GM12875 (cell line): ENCODE measurements at regions not wholly inside any gene's neighbourhood (a gene's known extent, or its start where the extent isn't known, plus 50 kb on each side); places are given as distances from the start of the nearest gene placed in this dataset.
"Not testable (repeated sequence)": the region's sequence is repeated elsewhere in the genome, so short reads cannot be mapped to it uniquely, and the experiment has no call there.

Source experiments
- H3K4me3 ChIP-seq: one replicate; pipeline ENCODE4 v1.5.1; 2011; ENCODE audit warnings: low read depth, low read length, control low read depth
- CTCF ChIP-seq: IDR thresholded peaks from 2 replicates; pipeline ENCODE4 v1.5.1; 2011; ENCODE audit warnings: low read depth, mild to moderate bottlenecking, control low read depth, inconsistent platforms, low read length, moderate library complexity, borderline replicate concordance; ENCODE audit not compliant: insufficient read depth

DNA sequence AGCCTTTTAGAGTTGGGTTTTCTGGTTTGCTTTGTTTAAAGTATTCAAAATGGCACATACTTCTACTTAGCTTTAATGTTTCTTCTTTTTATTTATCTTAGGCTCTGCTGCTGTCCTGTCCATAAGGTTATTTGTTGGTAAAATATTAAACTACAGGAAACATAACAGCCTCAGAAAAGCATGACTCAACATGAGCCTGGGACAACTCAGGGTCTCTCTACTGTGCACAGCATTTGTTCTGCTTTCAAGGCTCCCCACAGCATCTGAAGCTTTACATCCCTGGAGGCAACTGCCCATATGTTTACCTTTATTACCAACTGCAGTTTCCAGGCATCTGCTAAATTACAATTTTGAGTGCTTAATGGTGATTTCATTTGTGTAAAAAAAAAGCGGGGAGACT is 954.2 kb upstream of the FBXO33 start:
- no peak overlapping the region for H3K4me3 ChIP-seq
- TF ChIP-seq CTCF = no peak

DNA sequence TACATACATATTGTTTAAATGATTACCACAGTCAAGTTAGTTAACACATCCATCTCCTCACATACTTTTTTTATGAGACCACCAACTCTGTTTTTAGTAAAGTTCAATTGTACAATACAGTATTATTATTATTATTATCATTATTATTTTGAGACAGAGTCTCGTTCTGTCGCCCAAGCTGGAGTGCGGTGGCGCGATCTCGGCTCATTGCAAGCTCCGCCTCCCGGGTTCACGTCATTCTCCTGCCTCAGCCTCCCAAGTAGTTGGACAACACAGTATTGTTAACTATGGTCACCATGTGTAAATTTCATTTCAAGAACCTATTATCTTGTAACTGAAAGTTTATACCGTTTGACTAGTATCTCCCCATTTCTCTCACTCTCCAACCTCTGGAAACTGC is 942.0 kb upstream of the FBXO33 start:
- no peak overlapping the region for H3K4me3 ChIP-seq
- TF ChIP-seq CTCF = no peak

GRCh38 chr14:40371011-40371410 is 938.8 kb upstream of the FBXO33 start:
- TF ChIP-seq CTCF = no peak
- no peak overlapping the region for H3K4me3 ChIP-seq

DNA sequence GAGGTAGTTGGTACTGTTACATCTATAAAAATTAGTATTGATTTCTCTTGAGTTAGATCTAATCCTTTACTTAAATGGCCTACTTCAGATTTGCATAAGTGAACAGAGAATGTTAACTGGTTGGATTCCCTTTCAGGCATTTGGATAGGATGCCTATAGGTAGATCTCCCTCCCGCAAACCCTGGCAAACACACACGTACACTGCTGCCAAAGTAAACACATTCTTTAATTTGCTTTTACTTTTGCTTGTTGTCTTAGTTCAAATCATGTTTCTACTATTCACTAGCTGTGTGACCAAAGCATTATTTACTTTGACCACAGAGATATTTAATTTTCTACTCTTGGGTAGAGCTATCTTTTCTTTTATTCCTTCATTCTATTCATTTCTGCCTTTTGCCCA is 936.1 kb upstream of the FBXO33 start:
- no peak overlapping the region for H3K4me3 ChIP-seq
- no peak for TF ChIP-seq CTCF

GRCh38 chr14:40367717-40368116 is 935.5 kb upstream of the FBXO33 start:
- no peak overlapping the region for H3K4me3 ChIP-seq
- TF ChIP-seq CTCF = no peak

GRCh38 chr14:40365305-40365704 is 933.1 kb upstream of the FBXO33 start:
- no peak overlapping the region for H3K4me3 ChIP-seq
- TF ChIP-seq CTCF = no peak

GRCh38 chr14:40362856-40363255 is 930.6 kb upstream of the FBXO33 start:
- no peak for TF ChIP-seq CTCF
- no peak overlapping the region for H3K4me3 ChIP-seq

GRCh38 chr14:40354754-40355153 is 922.5 kb upstream of the FBXO33 start:
- TF ChIP-seq CTCF = no peak
- H3K4me3 ChIP-seq = no peak overlapping the region

DNA sequence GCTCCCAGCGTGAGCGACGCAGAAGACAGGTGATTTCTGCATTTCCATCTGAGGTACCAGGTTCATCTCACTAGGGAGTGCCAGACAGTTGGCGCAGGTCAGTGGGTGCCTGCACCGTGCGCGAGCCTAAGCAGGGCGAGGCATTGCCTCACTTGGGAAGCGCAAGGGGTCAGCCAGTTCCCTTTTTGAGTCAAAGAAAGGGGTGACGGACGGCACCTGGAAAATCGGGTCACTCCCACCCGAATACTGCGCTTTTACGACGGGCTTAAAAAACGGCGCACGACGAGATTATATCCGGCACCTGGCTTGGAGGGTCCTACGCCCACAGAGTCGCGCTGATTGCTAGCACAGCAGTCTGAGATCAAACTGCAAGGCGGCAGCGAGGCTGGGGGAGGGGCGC is 915.9 kb upstream of the FBXO33 start:
- H3K4me3 ChIP-seq = not testable (repeated sequence)
